ENCODE measurements at regions not wholly inside any gene's neighbourhood (a gene's known extent, or its start where the extent isn't known, plus 50 kb on each side); places are given as distances from the start of the nearest gene placed in this dataset.
A peak's percentile ranks its signal among the peaks of the same experiment; 100 is the strongest.

DNA sequence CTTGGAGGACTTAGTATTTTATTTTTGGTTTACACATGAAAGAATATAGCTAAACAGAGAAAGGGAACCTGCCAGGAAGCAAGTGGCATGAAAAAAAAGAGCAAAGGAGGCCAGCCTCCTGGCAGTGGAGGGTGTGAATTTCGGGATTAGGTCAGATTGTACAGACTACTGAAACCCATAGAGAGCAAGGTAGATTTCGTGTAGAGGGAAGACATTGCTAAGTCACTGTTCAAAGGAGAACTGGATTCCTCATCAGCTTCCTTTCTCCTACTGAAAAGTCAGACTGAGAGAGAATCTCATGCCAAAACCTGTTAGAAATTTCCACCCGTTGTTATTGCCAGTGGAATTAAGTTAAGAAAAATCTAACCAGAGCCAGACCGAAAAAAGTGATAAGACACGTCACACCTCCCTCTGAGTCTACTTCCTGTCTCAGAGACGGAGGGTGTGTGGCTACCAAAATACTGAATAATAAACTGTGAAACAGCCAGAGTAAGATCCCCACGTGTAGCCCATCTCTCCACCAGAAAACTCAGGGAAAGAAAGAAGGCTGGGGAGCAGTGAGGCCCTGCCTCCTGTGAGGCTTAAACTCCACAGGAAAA is 118.8 kb downstream of the SKIDA1 start:
- H3K9ac ChIP-seq (ENCODE audit: control insufficient read depth, extremely low read depth, insufficient read depth, low read length) = no peak overlapping the region
- DNase-seq (ENCODE audit: low read depth, low spot score) = no peak
- H3K79me2 ChIP-seq (ENCODE audit: control insufficient read depth, insufficient read depth, low read length) = no peaks in the 10 kb centered on the region
- peaks cover 31% of the 10 kb centered on the region for H3K4me1 ChIP-seq (ENCODE audit: control insufficient read depth, extremely low read depth, insufficient read depth, low read length)
- no peaks in the 10 kb centered on the region for H3K9me1 ChIP-seq (ENCODE audit: control insufficient read depth, extremely low read depth, insufficient read depth, low read length)
- H3K27ac ChIP-seq (ENCODE audit: control insufficient read depth, insufficient read depth, low read length) = peak overlapping the region; percentile 66
- no peaks in the 10 kb centered on the region for H3K27me3 ChIP-seq (ENCODE audit: control insufficient read depth, extremely low read depth, insufficient read depth, low read length)
- no peaks in the 10 kb centered on the region for H3K9me3 ChIP-seq (ENCODE audit: control insufficient read depth, low read depth, low read length)
- peak overlapping the region; percentile 94 for H2AFZ ChIP-seq (ENCODE audit: control insufficient read depth, low read length)
- H3K36me3 ChIP-seq (ENCODE audit: control insufficient read depth in 2 of 2, extremely low read depth in 1 of 2, insufficient read depth in 2 of 2, low read length in 2 of 2) = no peaks in the 10 kb centered on the region
- FAIRE-seq = peak; percentile 32
- no peak overlapping the region for H3K4me3 ChIP-seq (ENCODE audit: control insufficient read depth in 2 of 3, extremely low read depth in 1 of 3, insufficient read depth in 2 of 3, low read depth in 1 of 3, low read length in 3 of 3)
- TF ChIP-seq, protein P1, sequence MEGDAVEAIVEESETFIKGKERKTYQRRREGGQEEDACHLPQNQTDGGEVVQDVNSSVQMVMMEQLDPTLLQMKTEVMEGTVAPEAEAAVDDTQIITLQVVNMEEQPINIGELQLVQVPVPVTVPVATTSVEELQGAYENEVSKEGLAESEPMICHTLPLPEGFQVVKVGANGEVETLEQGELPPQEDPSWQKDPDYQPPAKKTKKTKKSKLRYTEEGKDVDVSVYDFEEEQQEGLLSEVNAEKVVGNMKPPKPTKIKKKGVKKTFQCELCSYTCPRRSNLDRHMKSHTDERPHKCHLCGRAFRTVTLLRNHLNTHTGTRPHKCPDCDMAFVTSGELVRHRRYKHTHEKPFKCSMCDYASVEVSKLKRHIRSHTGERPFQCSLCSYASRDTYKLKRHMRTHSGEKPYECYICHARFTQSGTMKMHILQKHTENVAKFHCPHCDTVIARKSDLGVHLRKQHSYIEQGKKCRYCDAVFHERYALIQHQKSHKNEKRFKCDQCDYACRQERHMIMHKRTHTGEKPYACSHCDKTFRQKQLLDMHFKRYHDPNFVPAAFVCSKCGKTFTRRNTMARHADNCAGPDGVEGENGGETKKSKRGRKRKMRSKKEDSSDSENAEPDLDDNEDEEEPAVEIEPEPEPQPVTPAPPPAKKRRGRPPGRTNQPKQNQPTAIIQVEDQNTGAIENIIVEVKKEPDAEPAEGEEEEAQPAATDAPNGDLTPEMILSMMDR (optimal IDR thresholded peaks at IDR 0.05 in 1 of 3, IDR thresholded peaks at IDR 0.05 in 1 of 3, conservative IDR thresholded peaks at IDR 0.05 in 1 of 3; ENCODE audit: extremely low read depth in 1 of 3, insufficient read depth in 2 of 3, low read length in 3 of 3) = no peak
- TF ChIP-seq EZH2 (IDR thresholded peaks at IDR 0.05; ENCODE audit: low read length) = no peak
- no peaks in the 10 kb centered on the region for H4K20me1 ChIP-seq (ENCODE audit: control insufficient read depth, extremely low read depth, insufficient read depth, low read length)
- H3K4me2 ChIP-seq (ENCODE audit: control insufficient read depth, extremely low read depth, insufficient read depth, low read depth, low read length) = peak overlapping the region; percentile 64
- dilution Hi-C loops (cut with MboI; ENCODE audit: extremely low pct_ligation_motif_present, low sequenced_read_pairs) = no loop called here

DNA sequence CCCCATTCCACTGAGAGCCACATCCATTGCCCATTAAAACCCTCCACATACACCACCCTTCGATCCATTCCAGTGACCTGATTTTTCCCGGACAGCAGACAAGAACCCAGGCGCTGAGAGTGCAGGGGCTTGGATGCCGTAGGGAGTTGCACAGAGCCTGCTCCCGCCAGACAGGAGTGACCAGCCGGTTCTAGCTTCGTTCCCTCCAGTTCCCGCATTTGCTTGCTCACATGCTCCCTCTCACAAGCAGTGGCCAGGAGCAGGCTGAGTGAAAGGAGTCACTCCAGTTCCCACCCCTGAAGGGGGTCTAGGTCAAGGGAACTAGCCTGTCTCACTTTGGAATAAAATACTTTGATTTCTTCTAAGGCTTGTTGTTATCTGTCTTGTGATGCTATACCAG is 119.5 kb downstream of the SKIDA1 start:
- no peak for TF ChIP-seq EZH2 (IDR thresholded peaks at IDR 0.05; ENCODE audit: low read length)
- TF ChIP-seq, protein P1 (optimal IDR thresholded peaks at IDR 0.05 in 1 of 3, IDR thresholded peaks at IDR 0.05 in 1 of 3, conservative IDR thresholded peaks at IDR 0.05 in 1 of 3; ENCODE audit: extremely low read depth in 1 of 3, insufficient read depth in 2 of 3, low read length in 3 of 3) = no peak
- no peaks in the 10 kb centered on the region for H3K9me3 ChIP-seq (ENCODE audit: control insufficient read depth, low read depth, low read length)
- no peak overlapping the region for H3K9ac ChIP-seq (ENCODE audit: control insufficient read depth, extremely low read depth, insufficient read depth, low read length)
- H3K9me1 ChIP-seq (ENCODE audit: control insufficient read depth, extremely low read depth, insufficient read depth, low read length) = no peaks in the 10 kb centered on the region
- H3K27ac ChIP-seq (ENCODE audit: control insufficient read depth, insufficient read depth, low read length) = no peak overlapping the region
- H3K4me2 ChIP-seq (ENCODE audit: control insufficient read depth, extremely low read depth, insufficient read depth, low read depth, low read length) = no peak overlapping the region
- H3K79me2 ChIP-seq (ENCODE audit: control insufficient read depth, insufficient read depth, low read length) = no peaks in the 10 kb centered on the region
- no peak overlapping the region for H3K4me3 ChIP-seq (ENCODE audit: control insufficient read depth in 2 of 3, extremely low read depth in 1 of 3, insufficient read depth in 2 of 3, low read depth in 1 of 3, low read length in 3 of 3)
- H3K36me3 ChIP-seq (ENCODE audit: control insufficient read depth in 2 of 2, extremely low read depth in 1 of 2, insufficient read depth in 2 of 2, low read length in 2 of 2) = no peaks in the 10 kb centered on the region
- dilution Hi-C loops (cut with MboI; ENCODE audit: extremely low pct_ligation_motif_present, low sequenced_read_pairs) = no loop called here
- H4K20me1 ChIP-seq (ENCODE audit: control insufficient read depth, extremely low read depth, insufficient read depth, low read length) = no peaks in the 10 kb centered on the region
- H3K27me3 ChIP-seq (ENCODE audit: control insufficient read depth, extremely low read depth, insufficient read depth, low read length) = no peaks in the 10 kb centered on the region
- no peak overlapping the region for H2AFZ ChIP-seq (ENCODE audit: control insufficient read depth, low read length)
- FAIRE-seq = no peak
- H3K4me1 ChIP-seq (ENCODE audit: control insufficient read depth, extremely low read depth, insufficient read depth, low read length) = peaks cover 31% of the 10 kb centered on the region
- DNase-seq (ENCODE audit: low read depth, low spot score) = no peak

Measured in keratinocyte (primary cell).